ENCODE measurements at regions not wholly inside any gene's neighbourhood (a gene's known extent, or its start where the extent isn't known, plus 50 kb on each side); places are given as distances from the start of the nearest gene placed in this dataset.

GRCh38 chr4:140211161-140211560 is 57.2 kb upstream of the MAML3 start:
- Histone ChIP-seq H3K27me3 (ENCODE audit: insufficient read depth, low read length, poor library complexity, severe bottlenecking) (no peaks in the 10 kb centered on the region), H3K4me2 (ENCODE audit: low read depth, low read length, poor library complexity, severe bottlenecking) (no peak overlapping the region), H3K4me3 (ENCODE audit: low read length, poor library complexity, severe bottlenecking) (no peak overlapping the region), H3F3A (ENCODE audit: low read depth) (no peaks in the 10 kb centered on the region), H3K9me2 (replicated peaks; ENCODE audit: low read depth, low read length) (no peaks in the 10 kb centered on the region), H3K79me2 (ENCODE audit: insufficient read depth, low read length) (no peaks in the 10 kb centered on the region), H3K4me1 (ENCODE audit: insufficient read depth, low read length, poor library complexity, severe bottlenecking) (no peaks in the 10 kb centered on the region), H2AFZ (ENCODE audit: low read length) (no peak overlapping the region), H3K9ac (ENCODE audit: low read depth, low read length, poor library complexity, severe bottlenecking) (no peak overlapping the region), H4K20me1 (ENCODE audit: insufficient read depth, low read length, poor library complexity, severe bottlenecking) (no peaks in the 10 kb centered on the region), H3K9me3 (ENCODE audit: insufficient read depth, low read depth, low read length) (no peaks in the 10 kb centered on the region), H3K36me3 (ENCODE audit: insufficient read depth, low read length) (no peaks in the 10 kb centered on the region)
- TF ChIP-seq CTCF (conservative IDR thresholded peaks at IDR 0.05; ENCODE audit: low read length): no peak
- no peak for TF ChIP-seq EZH2phosphoT487 (IDR thresholded peaks at IDR 0.05; ENCODE audit: borderline replicate concordance)

DNA sequence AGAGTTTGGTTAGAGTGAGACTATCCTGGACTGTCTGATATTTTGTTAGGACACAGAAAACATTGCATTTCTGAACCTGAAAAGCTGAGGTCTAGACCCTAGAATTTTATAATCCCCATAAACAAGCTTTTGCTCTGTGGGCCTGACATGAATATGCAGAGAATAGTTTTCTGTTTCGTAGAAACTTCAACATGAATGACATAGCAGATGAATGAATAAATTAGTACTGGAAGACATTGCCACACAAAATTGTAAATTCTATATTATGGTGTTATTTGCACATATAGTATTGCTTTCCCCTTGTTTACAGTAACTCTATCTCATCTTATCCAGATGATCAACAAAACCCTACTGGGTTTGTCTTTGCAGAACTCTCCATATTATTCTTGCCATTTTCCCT is 54.9 kb upstream of the MAML3 start:
- H3K9ac ChIP-seq (ENCODE audit: low read depth, low read length, poor library complexity, severe bottlenecking): no peak overlapping the region
- no peaks in the 10 kb centered on the region for H3K9me2 ChIP-seq (replicated peaks; ENCODE audit: low read depth, low read length)
- no peak overlapping the region for H2AFZ ChIP-seq (ENCODE audit: low read length)
- no peaks in the 10 kb centered on the region for H3K79me2 ChIP-seq (ENCODE audit: insufficient read depth, low read length)
- no peaks in the 10 kb centered on the region for H3K4me1 ChIP-seq (ENCODE audit: insufficient read depth, low read length, poor library complexity, severe bottlenecking)
- H4K20me1 ChIP-seq (ENCODE audit: insufficient read depth, low read length, poor library complexity, severe bottlenecking): no peaks in the 10 kb centered on the region
- H3K4me3 ChIP-seq (ENCODE audit: low read length, poor library complexity, severe bottlenecking): no peak overlapping the region
- no peaks in the 10 kb centered on the region for H3K27me3 ChIP-seq (ENCODE audit: insufficient read depth, low read length, poor library complexity, severe bottlenecking)
- no peaks in the 10 kb centered on the region for H3K36me3 ChIP-seq (ENCODE audit: insufficient read depth, low read length)
- H3K4me2 ChIP-seq (ENCODE audit: low read depth, low read length, poor library complexity, severe bottlenecking): no peak overlapping the region
- TF ChIP-seq CTCF (conservative IDR thresholded peaks at IDR 0.05; ENCODE audit: low read length): no peak
- TF ChIP-seq EZH2phosphoT487 (IDR thresholded peaks at IDR 0.05; ENCODE audit: borderline replicate concordance): no peak
- H3K9me3 ChIP-seq (ENCODE audit: insufficient read depth, low read depth, low read length): no peaks in the 10 kb centered on the region
- no peaks in the 10 kb centered on the region for H3F3A ChIP-seq (ENCODE audit: low read depth)

All from Loucy (cell line).